ENCODE measurements at regions not wholly inside any gene's neighbourhood (a gene's known extent, or its start where the extent isn't known, plus 50 kb on each side); places are given as distances from the start of the nearest gene placed in this dataset.

DNA sequence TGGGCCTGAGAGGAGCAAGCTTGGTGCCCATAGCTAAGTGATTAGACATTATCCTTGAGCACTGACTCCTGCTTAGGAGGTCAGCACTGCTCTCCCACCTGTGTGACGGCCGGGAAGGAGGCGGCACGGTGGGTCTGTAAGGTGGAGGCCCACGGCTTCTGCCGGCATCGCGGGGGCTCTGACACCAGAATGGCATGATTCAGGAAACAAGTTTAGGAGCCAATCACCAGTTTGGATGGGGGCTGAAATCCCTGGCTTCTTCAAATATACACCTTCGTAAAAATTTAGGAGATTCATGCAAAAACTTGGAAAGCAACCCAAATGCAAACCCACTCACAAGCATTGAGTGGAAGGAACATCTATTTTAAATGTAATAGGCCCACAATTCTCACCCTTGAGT, 307.3 kb upstream of the TSHZ3 start:
- dilution Hi-C loops (cut with HindIII; ENCODE audit: low sequenced_read_pairs, unreplicated experiment): no loop called here
- Histone ChIP-seq H2BK20ac (ENCODE audit: low read depth, low read length) (no peak overlapping the region), H3K9ac (ENCODE audit: low read depth, low read length) (no peak overlapping the region), H4K20me1 (ENCODE audit: insufficient read depth, low read length) (no peaks in the 10 kb centered on the region), H3K23ac (ENCODE audit: low read depth, low read length) (no peak overlapping the region), H4K5ac (ENCODE audit: low read depth, low read length) (no peak overlapping the region), H2AFZ (replicated peaks; ENCODE audit: low read length, poor library complexity) (no peak overlapping the region), H2BK5ac (ENCODE audit: low read depth, low read length, poor library complexity, severe bottlenecking) (no peak overlapping the region), H3K36me3 (ENCODE audit: control insufficient read depth, insufficient read depth, low read length) (no peaks in the 10 kb centered on the region), H3K18ac (ENCODE audit: low read depth, low read length) (no peak overlapping the region), H4K8ac (ENCODE audit: low read depth in 2 of 2, low read length in 2 of 2) (no peak overlapping the region), H2AK5ac (ENCODE audit: low read depth, low read length) (no peak overlapping the region), H3K56ac (ENCODE audit: extremely low read depth, insufficient read depth, low read length) (no peak overlapping the region), H3K14ac (replicated peaks; ENCODE audit: low read depth, low read length) (no peak overlapping the region), H4K91ac (ENCODE audit: insufficient read depth, low read depth, low read length) (no peak overlapping the region), H3K4me1 (ENCODE audit: control insufficient read depth, insufficient read depth, low read length) (no peaks in the 10 kb centered on the region), H2BK120ac (ENCODE audit: low read depth, low read length) (no peak overlapping the region), H3K27ac (ENCODE audit: insufficient read depth, low read length) (no peak overlapping the region), H3K79me1 (ENCODE audit: low read depth in 1 of 2, low read length in 2 of 2) (no peaks in the 10 kb centered on the region), H3K27me3 (ENCODE audit: control insufficient read depth, insufficient read depth, low read length) (no peaks in the 10 kb centered on the region), H2AK9ac (replicated peaks; ENCODE audit: low read depth, low read length, poor library complexity) (no peak overlapping the region), H3K9me1 (ENCODE audit: insufficient read depth, low read length) (no peaks in the 10 kb centered on the region), H3K4ac (ENCODE audit: low read depth, low read length) (no peak overlapping the region), H3K9me3 (ENCODE audit: control insufficient read depth, insufficient read depth, low read length) (no peaks in the 10 kb centered on the region; the same call in 1 of the 2 replicates), H3K4me2 (ENCODE audit: low read depth, low read length) (no peak overlapping the region), H2BK15ac (ENCODE audit: low read depth, low read length) (no peak overlapping the region), H3K4me3 (ENCODE audit: insufficient read depth, low read depth, low read length) (no peak overlapping the region)
- ChIA-PET CTCF (no interaction called here), POLR2A (ENCODE audit: unreplicated experiment) (no interaction called here)
- TF ChIP-seq RAD21 (IDR thresholded peaks at IDR 0.05; ENCODE audit: low read length): no peak
- TF ChIP-seq RCOR1 (IDR thresholded peaks at IDR 0.05; ENCODE audit: insufficient replicate concordance, low read length): no peak
- 90% methylated on average over 7 of the region's 9 CpGs; no CpG with 5 or more reads in 1 of the 2 experiments for WGBS, 2 experiments (ENCODE audit: extremely low coverage in 2 of 2, insufficient read length in 1 of 2)
- intact Hi-C loops (cut with micrococcal nuclease): no loop called here
- no peak for DNase-seq
- ATAC-seq (ENCODE audit: low read depth): no peak
- in situ Hi-C loops (cut with MboI; ENCODE audit: low sequenced_read_pairs): no loop called here
- no TSS peak for BruUV-seq (replicated peaks)

Data from IMR-90 (cell line).